MM.1S (cell line): ENCODE measurements at regions not wholly inside any gene's neighbourhood (a gene's known extent, or its start where the extent isn't known, plus 50 kb on each side); places are given as distances from the start of the nearest gene placed in this dataset.
"Not testable (repeated sequence)": the region's sequence is repeated elsewhere in the genome, so short reads cannot be mapped to it uniquely, and the experiment has no call there.

Experiments used
- DNase-seq: peaks from one replicate; pipeline ENCODE4 v3.0.0-alpha.2; 2015
- H2AFZ ChIP-seq: fragments of 300-600 bp; sonication (generic); 2 replicates; pipeline ENCODE4 v1.6.0; 2016; ENCODE audit warnings: antibody characterized with exemption, low read length
- H3F3A ChIP-seq: fragments of 300-600 bp; sonication (generic); 2 replicates; pipeline ENCODE4 v1.6.1; 2016; ENCODE audit warnings: mild to moderate bottlenecking, antibody characterized with exemption, low read length, moderate library complexity, mixed read lengths; ENCODE audit not compliant: insufficient read depth
- H3K27ac ChIP-seq: fragments of 300-600 bp; sonication (generic); 2 replicates; pipeline ENCODE4 v1.5.1; 2016; ENCODE audit warnings: mild to moderate bottlenecking, low read length
- H3K27me3 ChIP-seq: fragments of 300-600 bp; sonication (generic); replicated peaks from 2 replicates; pipeline ENCODE4 v1.6.0; 2016; ENCODE audit warnings: low read length; ENCODE audit not compliant: insufficient read depth
- H3K36me3 ChIP-seq: fragments of 300-600 bp; sonication (generic); replicated peaks from 2 replicates; pipeline ENCODE4 v1.6.1; 2016; ENCODE audit warnings: mild to moderate bottlenecking, low read length, mixed read lengths; ENCODE audit not compliant: insufficient read depth
- H3K4me1 ChIP-seq: fragments of 300-600 bp; sonication (generic); 2 replicates; pipeline ENCODE4 v1.6.1; 2016; ENCODE audit warnings: low read length, mixed read lengths
- H3K4me2 ChIP-seq: fragments of 300-600 bp; sonication (generic); 2 replicates; pipeline ENCODE4 v1.6.0; 2016; ENCODE audit warnings: low read depth, low read length
- H3K4me3 ChIP-seq: fragments of 300-600 bp; sonication (generic); 2 replicates; pipeline ENCODE4 v1.5.1; 2016; ENCODE audit warnings: low read length, mixed read lengths
- H3K79me2 ChIP-seq: fragments of 300-600 bp; sonication (generic); 2 replicates; pipeline ENCODE4 v1.6.1; 2016; ENCODE audit warnings: mixed run types, low read length, mixed read lengths
- H3K9ac ChIP-seq: fragments of 300-600 bp; sonication (generic); 2 replicates; pipeline ENCODE4 v1.6.1; 2016; ENCODE audit warnings: low read length, mixed read lengths
- H3K9me2 ChIP-seq: fragments of 300-600 bp; sonication (generic); replicated peaks from 2 replicates; pipeline ENCODE4 v1.6.1; 2016; ENCODE audit warnings: mild to moderate bottlenecking, low read length, mixed read lengths; ENCODE audit not compliant: insufficient read depth
- H3K9me3 ChIP-seq: fragments of 300-600 bp; sonication (generic); replicated peaks from 2 replicates; pipeline ENCODE4 v1.6.1; 2016; ENCODE audit warnings: mild to moderate bottlenecking, low read length, mixed read lengths; ENCODE audit not compliant: insufficient read depth
- H4K20me1 ChIP-seq: fragments of 300-600 bp; sonication (generic); 2 replicates; pipeline ENCODE4 v1.6.1; 2016; ENCODE audit warnings: mild to moderate bottlenecking, low read length, moderate library complexity, mixed read lengths; ENCODE audit not compliant: insufficient read depth
- EZH2 ChIP-seq: fragments of 300-600 bp; sonication (generic); optimal IDR thresholded peaks from 2 replicates; pipeline ENCODE3; 2017; ENCODE audit warnings: low read depth, mild to moderate bottlenecking, antibody characterized with exemption, low read length, mixed read lengths
- EZH2phosphoT487 ChIP-seq: fragments of 300-600 bp; sonication (generic); IDR thresholded peaks from 2 replicates; pipeline ENCODE4 v1.6.1; 2018; ENCODE audit warnings: antibody characterized with exemption, low read length
- TF ChIP-seq, protein P1 (sequence below): fragments of 300-600 bp; sonication (generic); IDR thresholded peaks from 2 replicates; pipeline ENCODE4 v1.5.1; 2016; ENCODE audit warnings: antibody characterized with exemption, low read length, mixed read lengths

DNA sequence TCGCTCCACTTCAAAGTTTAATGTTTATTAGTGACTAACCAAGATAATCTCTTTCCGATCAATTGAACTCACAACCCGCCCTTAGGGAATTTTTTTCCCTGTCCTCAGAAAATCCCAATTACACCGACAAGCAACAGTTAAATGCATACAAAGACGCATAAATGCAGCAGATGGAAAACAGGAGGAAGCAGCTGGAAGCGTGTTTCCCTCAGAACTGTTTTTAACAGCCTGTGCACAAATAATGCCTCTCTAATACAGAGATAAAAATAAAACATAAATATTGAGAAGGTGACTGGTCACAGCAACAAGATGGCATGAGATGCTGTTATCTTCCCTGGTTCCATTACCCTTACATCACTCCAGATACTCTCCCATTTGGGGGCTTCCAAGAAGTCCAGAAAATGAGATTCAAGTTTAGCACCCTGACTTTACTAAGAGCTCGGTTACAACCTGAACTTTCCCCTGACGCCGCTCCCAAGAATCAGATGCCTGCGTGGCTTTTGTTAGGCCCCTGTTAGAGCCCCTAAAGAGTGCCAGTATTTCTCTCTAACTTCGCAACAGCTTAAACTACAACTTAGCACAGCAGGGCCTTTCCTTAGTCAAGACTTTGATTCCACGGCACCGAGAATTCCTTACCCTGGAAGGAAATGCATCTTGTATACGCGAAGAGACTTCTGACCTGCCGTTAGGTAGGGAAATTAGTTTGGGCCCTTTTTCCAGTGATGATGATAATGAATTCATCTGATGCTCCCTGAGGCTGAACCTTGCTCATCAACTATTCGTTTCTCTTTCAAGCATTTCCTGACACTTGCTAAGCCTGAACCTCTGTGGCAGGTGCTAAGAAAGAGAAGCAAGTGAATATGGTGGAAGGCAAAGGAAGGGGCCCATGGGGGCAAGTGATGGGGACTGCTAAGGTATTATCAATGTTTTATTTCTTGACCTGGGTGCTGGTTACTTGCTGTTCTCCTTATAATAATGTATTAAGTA is 137.7 kb upstream of the SMYD2 start:
- TF ChIP-seq, protein P1, sequence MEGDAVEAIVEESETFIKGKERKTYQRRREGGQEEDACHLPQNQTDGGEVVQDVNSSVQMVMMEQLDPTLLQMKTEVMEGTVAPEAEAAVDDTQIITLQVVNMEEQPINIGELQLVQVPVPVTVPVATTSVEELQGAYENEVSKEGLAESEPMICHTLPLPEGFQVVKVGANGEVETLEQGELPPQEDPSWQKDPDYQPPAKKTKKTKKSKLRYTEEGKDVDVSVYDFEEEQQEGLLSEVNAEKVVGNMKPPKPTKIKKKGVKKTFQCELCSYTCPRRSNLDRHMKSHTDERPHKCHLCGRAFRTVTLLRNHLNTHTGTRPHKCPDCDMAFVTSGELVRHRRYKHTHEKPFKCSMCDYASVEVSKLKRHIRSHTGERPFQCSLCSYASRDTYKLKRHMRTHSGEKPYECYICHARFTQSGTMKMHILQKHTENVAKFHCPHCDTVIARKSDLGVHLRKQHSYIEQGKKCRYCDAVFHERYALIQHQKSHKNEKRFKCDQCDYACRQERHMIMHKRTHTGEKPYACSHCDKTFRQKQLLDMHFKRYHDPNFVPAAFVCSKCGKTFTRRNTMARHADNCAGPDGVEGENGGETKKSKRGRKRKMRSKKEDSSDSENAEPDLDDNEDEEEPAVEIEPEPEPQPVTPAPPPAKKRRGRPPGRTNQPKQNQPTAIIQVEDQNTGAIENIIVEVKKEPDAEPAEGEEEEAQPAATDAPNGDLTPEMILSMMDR, result no peak
- TF ChIP-seq EZH2, result no peak
- no peak for TF ChIP-seq EZH2phosphoT487
- Histone ChIP-seq H3K79me2 (no peaks in the 10 kb centered on the region), H3K4me2 (no peak overlapping the region), H3K4me3 (no peak overlapping the region), H3K4me1 (no peaks in the 10 kb centered on the region), H3K27me3 (no peaks in the 10 kb centered on the region), H4K20me1 (no peaks in the 10 kb centered on the region), H3K9ac (no peak overlapping the region), H3K9me2 (no peaks in the 10 kb centered on the region), H3K9me3 (no peaks in the 10 kb centered on the region), H3F3A (no peaks in the 10 kb centered on the region), H3K27ac (no peak overlapping the region), H2AFZ (no peak overlapping the region), H3K36me3 (no peaks in the 10 kb centered on the region)
- no peak for DNase-seq

DNA sequence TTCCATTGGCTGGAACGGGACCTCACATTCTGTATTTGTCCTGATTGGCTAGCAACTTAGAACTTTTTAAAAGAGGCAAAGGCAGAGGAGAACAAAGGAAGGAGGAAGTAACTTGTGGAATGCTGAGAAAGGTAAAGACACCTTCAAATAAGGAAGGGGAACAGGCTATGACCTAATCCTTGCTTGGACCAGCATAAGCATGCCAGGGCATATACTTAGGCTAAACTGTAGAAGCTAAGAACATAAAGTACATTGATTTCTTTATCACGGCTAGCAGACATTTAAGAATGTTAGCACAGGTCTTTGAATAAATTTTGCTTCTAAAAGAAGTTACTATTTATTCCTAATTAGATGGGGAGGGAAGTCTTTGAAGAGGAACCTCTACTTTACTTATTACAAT is 136.4 kb upstream of the SMYD2 start:
- not testable (repeated sequence) for H3K36me3 ChIP-seq, H2AFZ ChIP-seq, H3K9me3 ChIP-seq, H3K27me3 ChIP-seq, H3K9ac ChIP-seq, H3K9me2 ChIP-seq, H3K27ac ChIP-seq, H3K4me3 ChIP-seq, H3K4me2 ChIP-seq, H3K4me1 ChIP-seq, H3K79me2 ChIP-seq, H3F3A ChIP-seq, H4K20me1 ChIP-seq, DNase-seq

DNA sequence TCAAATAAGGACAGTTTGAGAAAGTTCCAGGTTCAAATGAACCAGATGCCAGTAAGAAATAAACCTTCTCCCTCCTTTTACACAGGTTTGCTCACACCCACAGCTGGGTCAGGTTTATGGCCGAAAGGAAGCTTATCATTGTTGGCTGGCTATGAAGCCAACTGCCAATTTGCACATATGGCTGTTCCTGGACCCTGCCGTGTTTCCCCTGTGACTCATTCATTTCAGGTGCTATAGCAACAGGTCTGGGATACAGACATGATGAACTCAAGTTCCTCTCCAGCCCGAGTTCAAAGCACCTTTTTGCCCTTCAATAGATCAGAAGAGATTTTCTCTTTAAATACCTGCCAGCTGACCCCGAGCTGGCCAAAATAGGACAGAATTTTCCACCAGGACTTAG is 134.4 kb upstream of the SMYD2 start:
- no peaks in the 10 kb centered on the region for H3K9me3 ChIP-seq
- no peak overlapping the region for H3K9ac ChIP-seq
- DNase-seq, result no peak
- no peaks in the 10 kb centered on the region for H3K4me1 ChIP-seq
- no peaks in the 10 kb centered on the region for H3K9me2 ChIP-seq
- no peaks in the 10 kb centered on the region for H3K27me3 ChIP-seq
- H3K79me2 ChIP-seq, result no peaks in the 10 kb centered on the region
- H3K36me3 ChIP-seq, result no peaks in the 10 kb centered on the region
- no peak overlapping the region for H3K4me3 ChIP-seq
- H3F3A ChIP-seq, result no peaks in the 10 kb centered on the region
- no peaks in the 10 kb centered on the region for H4K20me1 ChIP-seq
- no peak overlapping the region for H3K27ac ChIP-seq
- no peak overlapping the region for H2AFZ ChIP-seq
- TF ChIP-seq, protein P1, result no peak
- no peak for TF ChIP-seq EZH2
- TF ChIP-seq EZH2phosphoT487, result no peak
- H3K4me2 ChIP-seq, result no peak overlapping the region

DNA sequence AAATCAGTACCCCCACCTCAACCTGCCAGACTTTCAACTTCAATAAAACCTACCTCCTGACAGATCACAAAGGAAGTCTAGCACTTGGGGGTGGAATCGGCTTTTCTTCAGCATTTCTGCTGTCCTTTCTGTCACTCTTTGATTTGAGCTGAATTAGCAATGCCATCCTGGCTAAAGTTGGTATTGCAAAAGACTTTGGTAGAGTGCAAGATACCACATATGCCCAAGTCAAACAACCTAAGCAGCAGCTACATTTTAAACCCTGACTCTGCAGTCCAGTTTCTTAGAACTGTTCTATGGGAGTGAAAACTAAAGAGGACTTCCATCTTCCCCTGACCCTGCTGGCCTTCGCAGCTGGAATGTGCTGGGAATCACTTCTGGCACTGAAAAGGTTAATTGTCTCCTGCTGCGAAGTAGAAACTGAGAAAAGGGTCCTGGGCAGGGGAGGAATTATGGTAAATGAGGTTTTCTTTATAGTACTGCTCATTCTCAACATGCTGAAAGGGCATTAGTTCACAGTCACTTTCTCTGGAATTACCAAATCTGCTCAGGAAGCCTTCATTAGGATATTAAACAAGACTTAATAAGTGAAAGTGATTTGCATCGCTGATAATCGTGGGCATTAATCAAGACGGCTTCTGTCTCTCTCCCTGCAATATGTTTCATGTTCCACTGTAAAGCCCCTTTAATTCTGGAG is 126.2 kb upstream of the SMYD2 start:
- Histone ChIP-seq H3K4me1 (no peaks in the 10 kb centered on the region), H4K20me1 (no peaks in the 10 kb centered on the region), H2AFZ (no peak overlapping the region), H3K9me2 (no peaks in the 10 kb centered on the region), H3K27me3 (no peaks in the 10 kb centered on the region), H3K79me2 (no peaks in the 10 kb centered on the region), H3K9me3 (no peaks in the 10 kb centered on the region), H3K27ac (no peak overlapping the region), H3K4me3 (no peak overlapping the region), H3K9ac (no peak overlapping the region), H3K36me3 (no peaks in the 10 kb centered on the region), H3K4me2 (no peak overlapping the region), H3F3A (no peaks in the 10 kb centered on the region)
- DNase-seq, result no peak
- TF ChIP-seq, protein P1, result no peak
- TF ChIP-seq EZH2phosphoT487, result no peak
- no peak for TF ChIP-seq EZH2
